Left kidney (tissue), 1 donor: ENCODE measurements at regions not wholly inside any gene's neighbourhood (a gene's known extent, or its start where the extent isn't known, plus 50 kb on each side); places are given as distances from the start of the nearest gene placed in this dataset.
A peak's percentile ranks its signal among the peaks of the same experiment; 100 is the strongest.

Experiments used
- DNase-seq: peaks from one replicate; pipeline ENCODE4 v3.0.0-alpha.2; 2013

DNA sequence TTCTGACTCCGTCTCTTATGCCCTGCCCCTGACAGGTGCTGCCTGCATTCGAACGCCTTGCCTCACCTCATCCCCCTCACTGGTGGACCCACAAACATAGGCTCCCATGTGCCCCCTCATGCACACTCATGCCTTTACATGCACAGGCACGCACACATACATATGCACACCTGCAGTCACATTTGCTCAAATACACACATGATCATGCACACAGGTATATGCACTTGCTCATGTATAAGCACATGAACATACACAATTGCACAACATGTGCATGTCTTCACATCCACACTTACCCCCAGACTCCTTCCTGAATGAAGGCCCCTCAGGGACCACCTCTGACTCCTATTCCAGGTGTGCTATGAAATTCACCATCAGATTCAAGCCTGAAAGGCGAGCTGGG lies 506.9 kb downstream of the PTPRU start:
- DNase-seq, result no peak

- no peak for DNase-seq
Measured at GRCh38 chr1:29739176-29739575, 502.9 kb downstream of the PTPRU start.

DNA sequence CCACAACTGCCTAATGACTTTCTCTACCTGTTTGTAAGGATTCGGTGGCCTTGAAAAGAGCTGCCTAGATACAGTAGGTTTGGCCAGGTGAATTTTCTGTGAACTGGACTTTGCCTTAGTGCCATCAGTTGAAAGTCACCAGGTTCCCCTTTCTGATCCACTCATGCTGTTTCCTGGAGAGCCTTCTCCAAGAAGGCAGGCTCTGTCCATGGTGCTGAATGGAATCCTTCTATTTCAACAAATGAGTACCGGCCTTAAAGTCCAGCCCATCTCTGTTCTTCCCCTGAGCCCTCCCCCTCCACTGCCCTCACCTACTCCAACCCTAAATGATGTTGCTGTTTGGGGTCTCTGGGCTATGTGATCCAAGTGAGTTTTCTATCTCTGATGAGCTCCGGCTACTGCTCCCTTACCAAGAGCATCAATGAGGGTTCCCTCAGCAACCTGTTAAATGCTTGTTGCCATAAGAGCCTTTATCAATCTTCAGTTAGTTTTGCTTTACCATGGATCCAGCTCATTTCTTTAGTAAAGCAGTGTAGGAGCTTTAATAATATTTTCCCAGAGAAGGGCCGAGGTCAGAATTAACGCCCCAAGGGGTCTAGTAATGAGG lies 500.4 kb downstream of the PTPRU start:
- DNase-seq, result peak; percentile 84

- DNase-seq, result no peak
Measured at GRCh38 chr1:29732453-29732852, 496.1 kb downstream of the PTPRU start.

DNA sequence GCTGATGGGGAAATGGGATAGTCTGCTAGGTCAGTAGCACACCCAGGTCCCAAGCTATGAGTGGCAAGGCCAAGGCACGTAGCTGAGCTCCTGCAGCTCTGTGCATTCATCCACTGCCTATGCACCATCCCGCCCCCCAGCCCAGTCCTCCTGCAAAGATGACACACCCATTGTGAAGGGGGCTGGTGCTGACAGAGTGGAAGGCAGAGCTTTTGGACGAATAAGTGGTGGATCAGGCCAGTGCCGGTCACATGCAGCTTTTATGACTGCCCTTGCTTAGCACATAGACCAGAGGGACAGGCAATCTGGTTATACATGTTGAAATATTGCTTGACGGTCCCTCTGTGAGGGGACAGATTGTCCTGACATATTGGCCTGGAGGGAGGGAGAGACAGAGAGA lies 494.3 kb downstream of the PTPRU start:
- no peak for DNase-seq

DNA sequence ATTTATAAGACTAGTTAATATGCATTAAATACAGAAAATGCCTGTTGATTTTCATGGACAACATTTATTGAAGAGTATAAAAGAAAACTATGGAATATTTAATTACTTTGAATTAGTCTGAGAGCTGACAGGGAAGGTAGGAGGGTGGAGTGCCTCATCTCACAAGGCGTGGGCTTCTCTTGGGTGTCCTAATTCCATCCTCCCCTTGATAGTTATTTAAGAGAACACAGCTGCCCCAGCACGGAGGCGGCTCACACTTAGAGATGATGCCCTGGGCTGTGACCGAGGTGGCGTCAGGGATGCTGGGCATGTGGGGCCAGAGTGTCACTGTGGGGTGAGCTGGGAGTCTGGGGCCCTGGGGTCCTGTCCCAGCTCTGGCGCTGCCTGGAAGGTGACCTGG lies 493.0 kb downstream of the PTPRU start:
- DNase-seq, result no peak

- DNase-seq, result no peak
Measured at GRCh38 chr1:29728703-29729102, 492.4 kb downstream of the PTPRU start.

- DNase-seq, result no peak
Measured at GRCh38 chr1:29725262-29725661, 488.9 kb downstream of the PTPRU start.

DNA sequence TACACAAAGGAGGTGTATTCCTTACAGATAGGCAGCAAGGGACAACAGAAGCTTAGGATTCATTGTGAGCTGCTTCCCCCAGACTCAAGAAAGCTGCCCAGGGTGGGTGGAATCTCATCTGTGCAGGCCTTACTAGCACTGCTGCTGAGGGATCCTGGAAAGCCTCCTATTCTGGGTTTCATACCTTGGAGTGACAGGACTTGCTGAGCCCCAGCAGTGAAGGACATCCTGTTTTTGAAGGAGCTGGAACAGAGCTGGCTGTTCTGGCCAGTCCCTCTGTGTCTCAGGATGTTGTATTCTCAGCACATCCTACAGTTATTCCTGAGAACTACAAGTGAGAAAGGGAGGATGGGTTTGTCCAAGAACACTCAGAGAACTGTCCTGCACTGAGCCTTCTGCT lies 486.3 kb downstream of the PTPRU start:
- DNase-seq, result no peak

DNA sequence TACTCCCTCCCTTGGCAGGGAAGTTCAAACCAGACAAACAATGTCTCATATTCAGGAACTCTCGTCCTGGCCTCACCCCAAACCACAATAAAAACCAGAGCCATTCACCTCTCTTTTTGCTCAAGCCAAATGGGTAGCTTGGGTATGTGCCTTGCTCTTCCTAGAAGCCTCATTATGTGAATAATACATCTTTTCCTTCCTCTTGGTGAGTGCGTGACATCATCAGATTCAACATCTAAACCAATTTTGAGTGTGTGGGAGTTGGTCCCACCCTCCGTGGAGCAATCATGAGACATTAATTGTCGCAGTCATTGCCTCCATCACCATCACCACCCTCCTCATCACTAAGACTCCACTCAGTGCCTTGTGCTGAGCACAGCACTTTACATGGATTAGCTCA lies 482.9 kb downstream of the PTPRU start:
- DNase-seq, result no peak

- no peak for DNase-seq
Measured at GRCh38 chr1:29718791-29719190, 482.5 kb downstream of the PTPRU start.

GRCh38 chr1:29716306-29716705 lies 480.0 kb downstream of the PTPRU start:
- no peak for DNase-seq

DNA sequence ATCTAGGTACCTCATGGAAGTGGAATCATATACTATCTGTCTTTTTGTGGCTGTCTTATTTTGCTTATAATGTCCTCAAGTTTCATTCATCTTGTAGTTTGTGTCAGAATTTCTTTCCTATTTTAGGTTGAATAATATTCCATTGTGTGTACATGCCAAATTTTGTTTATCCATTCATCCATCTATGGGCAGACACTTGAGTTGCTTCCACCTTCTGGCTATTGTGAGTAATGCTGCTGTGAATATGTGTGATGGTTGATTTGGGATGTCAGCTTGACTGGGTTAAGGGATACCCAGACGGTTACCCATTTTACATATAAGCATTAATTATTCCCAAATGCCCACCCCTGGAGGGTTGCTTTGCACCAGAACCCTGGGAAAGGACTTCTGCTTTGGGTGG lies 477.5 kb downstream of the PTPRU start:
- no peak for DNase-seq

GRCh38 chr1:29712801-29713200 lies 476.5 kb downstream of the PTPRU start:
- DNase-seq, result no peak

GRCh38 chr1:29712284-29712651 lies 475.9 kb downstream of the PTPRU start:
- DNase-seq, result no peak

GRCh38 chr1:29711582-29712283 lies 475.4 kb downstream of the PTPRU start:
- DNase-seq, result no peak

DNA sequence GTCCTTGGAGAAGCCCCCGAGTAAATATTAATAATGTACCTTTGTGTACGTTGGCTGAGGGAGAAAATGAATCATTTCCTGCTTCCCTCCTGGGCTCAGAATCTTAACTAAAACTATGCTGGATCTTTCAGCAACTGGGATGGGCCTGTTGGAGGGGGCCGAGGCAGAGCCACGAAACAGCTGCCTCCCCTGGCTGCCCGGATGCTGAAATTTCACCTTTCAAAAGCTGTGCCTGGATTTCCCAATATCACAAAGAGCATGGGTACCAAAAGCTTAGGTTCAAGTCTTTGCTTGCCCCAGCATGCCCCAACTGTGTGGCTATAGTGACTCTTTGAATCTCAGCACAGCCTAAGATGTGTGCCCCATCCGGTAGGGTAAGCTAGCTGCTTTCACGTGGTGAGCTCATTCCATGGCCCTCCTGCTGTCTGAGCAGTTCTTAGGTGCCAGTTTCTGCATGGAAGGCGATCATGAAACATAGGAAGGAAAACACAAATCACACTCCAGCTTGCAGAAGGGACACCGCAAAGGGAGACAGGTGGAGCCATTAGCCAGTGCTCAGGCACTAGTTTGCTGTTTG lies 473.5 kb downstream of the PTPRU start:
- DNase-seq, result no peak

GRCh38 chr1:29708796-29709703 lies 472.7 kb downstream of the PTPRU start:
- DNase-seq, result no peak

- DNase-seq, result no peak
Measured at GRCh38 chr1:29708381-29708780, 472.1 kb downstream of the PTPRU start.

GRCh38 chr1:29707796-29708195 lies 471.5 kb downstream of the PTPRU start:
- no peak for DNase-seq

DNA sequence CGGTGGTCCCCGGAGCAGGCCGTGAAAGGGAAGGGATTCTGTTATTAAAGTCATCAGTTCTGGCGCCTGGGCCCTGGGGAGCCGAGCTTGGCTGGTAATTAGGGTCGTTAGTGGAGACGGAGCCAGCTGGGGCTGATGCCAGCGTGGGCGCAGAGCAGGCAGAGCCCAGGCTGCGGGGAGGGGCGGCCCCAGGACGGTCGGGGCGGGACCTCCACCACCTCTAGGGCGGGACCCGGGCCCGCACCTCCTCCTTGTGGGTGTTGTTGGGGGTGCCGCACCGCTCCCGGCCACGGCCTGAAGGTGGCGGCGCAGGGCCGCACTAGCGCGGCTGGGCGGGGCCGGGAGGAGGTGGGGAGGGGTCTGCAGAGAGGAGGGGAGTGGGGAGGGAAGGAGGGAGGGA lies 470.6 kb downstream of the PTPRU start:
- DNase-seq, result no peak

- no peak for DNase-seq
Measured at GRCh38 chr1:29704430-29704829, 468.1 kb downstream of the PTPRU start.
